ENCODE measurements at regions not wholly inside any gene's neighbourhood (a gene's known extent, or its start where the extent isn't known, plus 50 kb on each side); places are given as distances from the start of the nearest gene placed in this dataset.
"Not testable (repeated sequence)": the region's sequence is repeated elsewhere in the genome, so short reads cannot be mapped to it uniquely, and the experiment has no call there.

GRCh38 chr10:63984061-63984460, 462.9 kb downstream of the REEP3 start:
- H3K9me3 ChIP-seq (ENCODE audit: low read length); POLR2A ChIA-PET; H3K27me3 ChIP-seq (ENCODE audit: insufficient read depth, low read length, poor library complexity, severe bottlenecking); H3K27ac Mint-ChIP-seq; H3K27ac ChIP-seq (ENCODE audit: low read depth, low read length); H3K4me3 Mint-ChIP-seq; CTCF ChIA-PET; H3K9me3 Mint-ChIP-seq; H3K27me3 Mint-ChIP-seq; H3K36me3 ChIP-seq (ENCODE audit: insufficient read depth, low read length); H3K36me3 Mint-ChIP-seq; H3K4me1 Mint-ChIP-seq; H3K4me3 ChIP-seq (ENCODE audit: low read length); DNase-seq; H3K4me1 ChIP-seq (ENCODE audit: insufficient read depth, low read length): not testable (repeated sequence)

GRCh38 chr10:63986536-63986935, 465.3 kb downstream of the REEP3 start:
- ChIA-PET CTCF (no interaction called here), POLR2A (no interaction called here)

DNA sequence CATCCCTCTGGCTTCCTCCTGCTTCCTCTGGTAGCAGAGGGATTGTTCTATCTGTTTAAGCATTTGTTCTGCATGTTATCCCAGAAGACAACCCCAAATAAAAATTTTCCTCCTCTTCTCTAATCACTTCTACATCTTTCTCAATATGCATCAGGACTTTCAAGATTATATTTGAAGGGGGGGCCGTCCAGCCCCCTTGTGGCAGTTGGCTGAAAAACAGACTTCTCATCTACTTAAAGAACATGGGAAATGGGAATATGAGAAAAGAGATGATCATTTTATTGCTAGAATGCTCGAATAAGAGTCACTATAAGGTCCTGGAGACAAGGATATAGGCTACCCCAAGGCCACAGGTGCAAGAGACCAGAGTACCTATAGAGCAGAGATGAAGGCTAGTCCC, 466.0 kb downstream of the REEP3 start:
- Histone ChIP-seq H3K9me3 (ENCODE audit: low read length) (no peaks in the 10 kb centered on the region), H3K27ac (ENCODE audit: low read depth, low read length) (no peak overlapping the region), H3K4me3 (ENCODE audit: low read length) (no peak overlapping the region), H3K4me1 (ENCODE audit: insufficient read depth, low read length) (no peaks in the 10 kb centered on the region), H3K27me3 (ENCODE audit: insufficient read depth, low read length, poor library complexity, severe bottlenecking) (no peaks in the 10 kb centered on the region), H3K36me3 (ENCODE audit: insufficient read depth, low read length) (no peaks in the 10 kb centered on the region)
- ChIA-PET POLR2A (no interaction called here), CTCF (no interaction called here)
- Mint-ChIP-seq H3K4me1 (no peaks in the 10 kb centered on the region), H3K36me3 (no peaks in the 10 kb centered on the region), H3K4me3 (no peak overlapping the region), H3K27me3 (no peaks in the 10 kb centered on the region), H3K9me3 (peaks cover 0 to under 1% (median under 1%) of the 10 kb centered on the region in 5 donors), H3K27ac (no peak overlapping the region)
- DNase-seq = no peak

More at GRCh38 chr10:63986536-63986935, 465.3 kb downstream of the REEP3 start:
- no peak overlapping the region for H3K4me3 Mint-ChIP-seq
- no peak overlapping the region for H3K4me3 ChIP-seq (ENCODE audit: low read length)
- H3K4me1 ChIP-seq (ENCODE audit: insufficient read depth, low read length) = no peaks in the 10 kb centered on the region
- H3K9me3 Mint-ChIP-seq = peaks cover 0 to 3% (median 2%) of the 10 kb centered on the region in 5 donors
- H3K9me3 ChIP-seq (ENCODE audit: low read length) = no peaks in the 10 kb centered on the region
- no peaks in the 10 kb centered on the region for H3K36me3 ChIP-seq (ENCODE audit: insufficient read depth, low read length)
- H3K27ac Mint-ChIP-seq = no peak overlapping the region
- no peak for DNase-seq
- no peaks in the 10 kb centered on the region for H3K36me3 Mint-ChIP-seq
- no peaks in the 10 kb centered on the region for H3K27me3 Mint-ChIP-seq
- H3K27me3 ChIP-seq (ENCODE audit: insufficient read depth, low read length, poor library complexity, severe bottlenecking) = no peaks in the 10 kb centered on the region
- H3K27ac ChIP-seq (ENCODE audit: low read depth, low read length) = no peak overlapping the region
- no peaks in the 10 kb centered on the region for H3K4me1 Mint-ChIP-seq

DNA sequence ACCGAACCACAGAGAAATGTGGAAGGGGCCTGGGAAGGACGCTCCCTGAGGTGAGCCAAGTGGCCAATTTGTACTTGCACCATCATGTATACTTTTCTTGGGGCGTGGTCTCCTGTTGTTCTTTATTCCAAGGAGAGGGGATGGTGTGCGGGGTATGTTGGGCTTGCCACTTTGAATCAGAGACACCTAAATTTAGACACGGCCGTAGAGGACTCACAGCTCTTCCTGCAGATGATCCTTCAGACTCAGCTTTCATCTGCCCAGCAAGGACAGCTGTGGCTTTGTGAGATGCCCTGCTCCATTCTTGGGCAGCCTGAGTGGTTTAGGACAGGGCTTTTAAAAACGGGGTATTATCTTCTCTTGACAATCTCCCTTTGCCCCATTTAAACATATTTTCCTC, 473.2 kb downstream of the REEP3 start:
- Histone ChIP-seq H3K9me3 (ENCODE audit: low read length) (no peaks in the 10 kb centered on the region), H3K27ac (ENCODE audit: low read depth, low read length) (no peak overlapping the region), H3K27me3 (ENCODE audit: insufficient read depth, low read length, poor library complexity, severe bottlenecking) (no peaks in the 10 kb centered on the region), H3K4me1 (ENCODE audit: insufficient read depth, low read length) (no peaks in the 10 kb centered on the region), H3K4me3 (ENCODE audit: low read length) (no peak overlapping the region), H3K36me3 (ENCODE audit: insufficient read depth, low read length) (no peaks in the 10 kb centered on the region)
- no peaks in the 10 kb centered on the region for H3K27me3 Mint-ChIP-seq
- peaks cover 0 to 4% (median 3%) of the 10 kb centered on the region in 5 donors for H3K9me3 Mint-ChIP-seq
- no peak overlapping the region for H3K4me3 Mint-ChIP-seq
- CTCF ChIA-PET = no interaction called here
- POLR2A ChIA-PET = no interaction called here
- H3K36me3 Mint-ChIP-seq = no peaks in the 10 kb centered on the region
- no peaks in the 10 kb centered on the region for H3K4me1 Mint-ChIP-seq
- no peak for DNase-seq
- H3K27ac Mint-ChIP-seq = no peak overlapping the region

DNA sequence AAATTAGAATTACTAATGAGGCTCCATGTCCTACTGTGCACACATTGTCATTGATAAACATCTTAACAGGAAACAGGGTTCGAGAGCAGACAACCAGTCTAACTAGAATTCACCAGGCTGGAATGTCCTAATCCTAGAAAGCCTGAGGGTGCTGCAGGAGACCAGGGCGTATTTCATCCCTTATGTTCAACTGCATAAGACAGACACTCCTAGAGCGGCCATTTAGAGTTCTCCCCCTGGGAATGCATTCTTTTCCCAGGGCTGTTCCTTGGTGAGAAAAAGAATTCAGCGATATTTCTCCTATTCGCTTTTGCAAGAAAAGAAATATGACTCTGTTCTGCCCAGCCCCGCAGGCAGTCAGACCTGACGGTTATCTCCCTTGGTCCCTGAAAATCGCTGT, 486.0 kb downstream of the REEP3 start:
- no peak overlapping the region for H3K4me3 ChIP-seq (ENCODE audit: low read length)
- no peak for DNase-seq
- H3K4me1 ChIP-seq (ENCODE audit: insufficient read depth, low read length) = no peaks in the 10 kb centered on the region
- H3K27me3 ChIP-seq (ENCODE audit: insufficient read depth, low read length, poor library complexity, severe bottlenecking) = no peaks in the 10 kb centered on the region
- ChIA-PET CTCF (no interaction called here), POLR2A (no interaction called here)
- no peak overlapping the region for H3K27ac Mint-ChIP-seq
- no peak overlapping the region for H3K4me3 Mint-ChIP-seq
- no peaks in the 10 kb centered on the region for H3K27me3 Mint-ChIP-seq
- peaks cover 7 to 21% (median 17%) of the 10 kb centered on the region in 5 donors for H3K9me3 Mint-ChIP-seq
- no peaks in the 10 kb centered on the region for H3K9me3 ChIP-seq (ENCODE audit: low read length)
- no peaks in the 10 kb centered on the region for H3K4me1 Mint-ChIP-seq
- H3K36me3 ChIP-seq (ENCODE audit: insufficient read depth, low read length) = no peaks in the 10 kb centered on the region
- no peaks in the 10 kb centered on the region for H3K36me3 Mint-ChIP-seq
- H3K27ac ChIP-seq (ENCODE audit: low read depth, low read length) = no peak overlapping the region

GRCh38 chr10:64010711-64011110, 489.5 kb downstream of the REEP3 start:
- Histone ChIP-seq H3K27ac (ENCODE audit: low read depth, low read length) (no peak overlapping the region), H3K27me3 (ENCODE audit: insufficient read depth, low read length, poor library complexity, severe bottlenecking) (no peaks in the 10 kb centered on the region), H3K36me3 (ENCODE audit: insufficient read depth, low read length) (no peaks in the 10 kb centered on the region), H3K9me3 (ENCODE audit: low read length) (no peaks in the 10 kb centered on the region), H3K4me1 (ENCODE audit: insufficient read depth, low read length) (no peaks in the 10 kb centered on the region), H3K4me3 (ENCODE audit: low read length) (no peak overlapping the region)
- no peak overlapping the region for H3K27ac Mint-ChIP-seq
- peaks cover 4 to 17% (median 15%) of the 10 kb centered on the region in 5 donors for H3K9me3 Mint-ChIP-seq
- no peaks in the 10 kb centered on the region for H3K4me1 Mint-ChIP-seq
- ChIA-PET POLR2A (no interaction called here), CTCF (no interaction called here)
- H3K4me3 Mint-ChIP-seq = no peak overlapping the region
- H3K27me3 Mint-ChIP-seq = no peaks in the 10 kb centered on the region
- no peak for DNase-seq
- H3K36me3 Mint-ChIP-seq = no peaks in the 10 kb centered on the region

- POLR2A ChIA-PET = no interaction called here
- Histone ChIP-seq H3K4me3 (ENCODE audit: low read length) (no peak overlapping the region), H3K27ac (ENCODE audit: low read depth, low read length) (no peak overlapping the region), H3K9me3 (ENCODE audit: low read length) (no peaks in the 10 kb centered on the region), H3K4me1 (ENCODE audit: insufficient read depth, low read length) (no peaks in the 10 kb centered on the region), H3K27me3 (ENCODE audit: insufficient read depth, low read length, poor library complexity, severe bottlenecking) (no peaks in the 10 kb centered on the region), H3K36me3 (ENCODE audit: insufficient read depth, low read length) (no peaks in the 10 kb centered on the region)
- DNase-seq = no peak
- no peaks in the 10 kb centered on the region for H3K27me3 Mint-ChIP-seq
- no peak overlapping the region for H3K4me3 Mint-ChIP-seq
- H3K27ac Mint-ChIP-seq = no peak overlapping the region
- CTCF ChIA-PET = no interaction called here
- H3K36me3 Mint-ChIP-seq = no peaks in the 10 kb centered on the region
- no peaks in the 10 kb centered on the region for H3K4me1 Mint-ChIP-seq
- H3K9me3 Mint-ChIP-seq = peaks cover under 1 to 7% (median 5%) of the 10 kb centered on the region in 5 donors
These were observed 490.9 kb downstream of the REEP3 start for GRCh38 chr10:64011912-64012714.

- no peaks in the 10 kb centered on the region for H3K36me3 ChIP-seq (ENCODE audit: insufficient read depth, low read length)
- Mint-ChIP-seq H3K27ac (no peak overlapping the region), H3K27me3 (no peaks in the 10 kb centered on the region), H3K4me1 (no peaks in the 10 kb centered on the region), H3K9me3 (peaks cover 0 to 4% (median 2%) of the 10 kb centered on the region in 5 donors), H3K4me3 (no peak overlapping the region), H3K36me3 (no peaks in the 10 kb centered on the region)
- CTCF ChIA-PET = no interaction called here
- H3K4me3 ChIP-seq (ENCODE audit: low read length) = no peak overlapping the region
- POLR2A ChIA-PET = no interaction called here
- no peak for DNase-seq
- H3K9me3 ChIP-seq (ENCODE audit: low read length) = no peaks in the 10 kb centered on the region
- no peak overlapping the region for H3K27ac ChIP-seq (ENCODE audit: low read depth, low read length)
- H3K4me1 ChIP-seq (ENCODE audit: insufficient read depth, low read length) = no peaks in the 10 kb centered on the region
- H3K27me3 ChIP-seq (ENCODE audit: insufficient read depth, low read length, poor library complexity, severe bottlenecking) = no peaks in the 10 kb centered on the region
These were observed 493.1 kb downstream of the REEP3 start for GRCh38 chr10:64014281-64014680.

Measured in CD8-positive, alpha-beta memory T cell (primary cell).